ENCODE measurements at regions not wholly inside any gene's neighbourhood (a gene's known extent, or its start where the extent isn't known, plus 50 kb on each side); places are given as distances from the start of the nearest gene placed in this dataset.

DNA sequence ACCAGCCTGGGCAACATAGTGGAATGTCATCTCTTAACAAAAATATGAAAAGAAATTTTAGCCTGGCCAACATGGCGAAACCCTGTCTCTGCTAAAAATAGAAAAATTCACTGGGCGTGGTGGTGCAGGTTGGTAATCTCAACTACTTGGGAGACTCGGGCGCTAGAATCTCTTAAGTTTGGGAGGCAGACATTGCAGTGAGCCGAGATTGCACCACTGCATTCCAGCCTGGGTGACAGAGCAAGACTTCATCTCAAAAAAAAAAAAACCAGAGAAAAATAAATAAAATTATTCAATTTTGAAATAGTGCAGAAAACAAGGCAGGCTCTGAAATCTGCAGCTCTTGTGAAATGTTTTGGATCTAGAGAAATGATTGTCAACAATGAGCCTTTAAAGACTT, 397.3 kb upstream of the AMELY start:
- TF ChIP-seq POLR2A (IDR thresholded peaks at IDR 0.05): no peak
- TF ChIP-seq, protein P1, sequence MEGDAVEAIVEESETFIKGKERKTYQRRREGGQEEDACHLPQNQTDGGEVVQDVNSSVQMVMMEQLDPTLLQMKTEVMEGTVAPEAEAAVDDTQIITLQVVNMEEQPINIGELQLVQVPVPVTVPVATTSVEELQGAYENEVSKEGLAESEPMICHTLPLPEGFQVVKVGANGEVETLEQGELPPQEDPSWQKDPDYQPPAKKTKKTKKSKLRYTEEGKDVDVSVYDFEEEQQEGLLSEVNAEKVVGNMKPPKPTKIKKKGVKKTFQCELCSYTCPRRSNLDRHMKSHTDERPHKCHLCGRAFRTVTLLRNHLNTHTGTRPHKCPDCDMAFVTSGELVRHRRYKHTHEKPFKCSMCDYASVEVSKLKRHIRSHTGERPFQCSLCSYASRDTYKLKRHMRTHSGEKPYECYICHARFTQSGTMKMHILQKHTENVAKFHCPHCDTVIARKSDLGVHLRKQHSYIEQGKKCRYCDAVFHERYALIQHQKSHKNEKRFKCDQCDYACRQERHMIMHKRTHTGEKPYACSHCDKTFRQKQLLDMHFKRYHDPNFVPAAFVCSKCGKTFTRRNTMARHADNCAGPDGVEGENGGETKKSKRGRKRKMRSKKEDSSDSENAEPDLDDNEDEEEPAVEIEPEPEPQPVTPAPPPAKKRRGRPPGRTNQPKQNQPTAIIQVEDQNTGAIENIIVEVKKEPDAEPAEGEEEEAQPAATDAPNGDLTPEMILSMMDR (IDR thresholded peaks at IDR 0.05): no peak
